Sigmoid colon (tissue), 4 donors: ENCODE measurements at regions not wholly inside any gene's neighbourhood (a gene's known extent, or its start where the extent isn't known, plus 50 kb on each side); places are given as distances from the start of the nearest gene placed in this dataset.

ENCODE experiments used
- POLR2AphosphoS5 ChIP-seq, 4 donors: sonication (generic); formaldehyde crosslinking; IDR thresholded peaks; one replicate each; pipeline ENCODE4 v1.6.1; 2017; ENCODE audit warnings: antibody characterized with exemption in 4 of 4
- TF ChIP-seq, protein P1 (sequence below), 4 experiments: fragments of 450-650 bp in 3 of 4; fragments of 200-600 bp in 1 of 4; IDR thresholded peaks; one replicate each; pipeline ENCODE4 v1.5.1; 2016 to 2019; ENCODE audit warnings: antibody characterized with exemption in 4 of 4, mild to moderate bottlenecking in 3 of 4, moderate library complexity in 2 of 4

DNA sequence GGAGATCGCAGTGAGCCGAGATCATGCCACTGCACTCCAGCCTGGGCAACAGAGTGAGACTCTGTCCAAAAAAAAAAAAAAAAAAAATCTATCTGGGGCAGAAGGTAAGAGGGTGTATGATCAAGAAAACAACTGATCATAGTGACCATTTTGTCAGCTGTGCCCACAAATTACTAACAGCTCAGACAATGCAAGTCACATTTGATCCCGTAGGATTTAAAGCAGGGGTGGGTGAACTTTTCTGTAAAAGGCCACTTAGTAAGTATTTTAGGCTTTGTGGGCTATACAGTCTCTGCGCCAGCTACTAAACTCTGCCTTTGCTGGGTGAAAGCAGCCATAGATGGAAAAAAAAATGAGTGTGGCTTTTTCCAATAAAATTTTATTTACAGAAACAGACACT, 57.6 kb upstream of the ABI3BP start:
- TF ChIP-seq, protein P1, sequence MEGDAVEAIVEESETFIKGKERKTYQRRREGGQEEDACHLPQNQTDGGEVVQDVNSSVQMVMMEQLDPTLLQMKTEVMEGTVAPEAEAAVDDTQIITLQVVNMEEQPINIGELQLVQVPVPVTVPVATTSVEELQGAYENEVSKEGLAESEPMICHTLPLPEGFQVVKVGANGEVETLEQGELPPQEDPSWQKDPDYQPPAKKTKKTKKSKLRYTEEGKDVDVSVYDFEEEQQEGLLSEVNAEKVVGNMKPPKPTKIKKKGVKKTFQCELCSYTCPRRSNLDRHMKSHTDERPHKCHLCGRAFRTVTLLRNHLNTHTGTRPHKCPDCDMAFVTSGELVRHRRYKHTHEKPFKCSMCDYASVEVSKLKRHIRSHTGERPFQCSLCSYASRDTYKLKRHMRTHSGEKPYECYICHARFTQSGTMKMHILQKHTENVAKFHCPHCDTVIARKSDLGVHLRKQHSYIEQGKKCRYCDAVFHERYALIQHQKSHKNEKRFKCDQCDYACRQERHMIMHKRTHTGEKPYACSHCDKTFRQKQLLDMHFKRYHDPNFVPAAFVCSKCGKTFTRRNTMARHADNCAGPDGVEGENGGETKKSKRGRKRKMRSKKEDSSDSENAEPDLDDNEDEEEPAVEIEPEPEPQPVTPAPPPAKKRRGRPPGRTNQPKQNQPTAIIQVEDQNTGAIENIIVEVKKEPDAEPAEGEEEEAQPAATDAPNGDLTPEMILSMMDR (IDR thresholded peaks at IDR 0.05) = no peak
- TF ChIP-seq POLR2AphosphoS5 (IDR thresholded peaks at IDR 0.05) = no peak
